Hepatocyte (in vitro differentiated cells): ENCODE measurements at regions not wholly inside any gene's neighbourhood (a gene's known extent, or its start where the extent isn't known, plus 50 kb on each side); places are given as distances from the start of the nearest gene placed in this dataset.

ENCODE experiments used
- EZH2 ChIP-seq: fragments of 200-600 bp; sonication (generic); IDR thresholded peaks from 2 replicates; pipeline ENCODE4 v1.6.1; 2016; ENCODE audit warnings: antibody characterized with exemption, mild to moderate bottlenecking, borderline replicate concordance
- TF ChIP-seq, protein P1 (sequence below): fragments of 200-600 bp; sonication (generic); IDR thresholded peaks from 2 replicates; pipeline ENCODE4 v1.5.1; 2016; ENCODE audit warnings: antibody characterized with exemption, mild to moderate bottlenecking; ENCODE audit not compliant: poor library complexity

DNA sequence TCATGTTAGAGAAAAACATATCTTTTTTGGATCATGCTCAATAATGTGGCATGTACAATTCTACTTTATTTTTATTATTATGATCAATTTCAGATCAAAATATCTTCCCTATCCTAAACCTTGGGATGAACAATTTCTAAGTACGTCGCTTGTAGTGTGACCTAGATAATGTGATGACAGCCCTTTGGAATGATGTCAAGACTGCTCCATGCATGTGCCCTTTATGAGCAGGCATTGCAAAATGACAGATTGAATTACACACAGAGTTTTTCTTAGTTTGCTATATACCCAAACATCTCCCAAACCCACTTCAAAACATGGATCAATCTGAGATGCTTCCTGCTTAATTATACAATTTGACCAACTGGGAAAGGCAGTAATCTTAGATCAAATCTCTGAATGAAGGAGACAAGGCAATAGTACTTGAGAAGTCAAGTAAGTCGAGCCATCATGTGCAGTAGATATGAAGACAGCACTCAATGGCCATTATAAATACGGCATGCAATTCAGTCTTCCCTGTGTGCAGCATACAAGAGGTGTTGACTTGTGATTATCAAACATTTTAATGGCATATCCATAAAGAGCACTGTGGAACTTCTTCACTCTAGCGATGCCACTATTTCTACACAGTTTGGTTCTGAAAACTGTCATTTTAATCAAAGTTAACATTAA lies 294.8 kb downstream of the RNF144B start:
- TF ChIP-seq, protein P1, sequence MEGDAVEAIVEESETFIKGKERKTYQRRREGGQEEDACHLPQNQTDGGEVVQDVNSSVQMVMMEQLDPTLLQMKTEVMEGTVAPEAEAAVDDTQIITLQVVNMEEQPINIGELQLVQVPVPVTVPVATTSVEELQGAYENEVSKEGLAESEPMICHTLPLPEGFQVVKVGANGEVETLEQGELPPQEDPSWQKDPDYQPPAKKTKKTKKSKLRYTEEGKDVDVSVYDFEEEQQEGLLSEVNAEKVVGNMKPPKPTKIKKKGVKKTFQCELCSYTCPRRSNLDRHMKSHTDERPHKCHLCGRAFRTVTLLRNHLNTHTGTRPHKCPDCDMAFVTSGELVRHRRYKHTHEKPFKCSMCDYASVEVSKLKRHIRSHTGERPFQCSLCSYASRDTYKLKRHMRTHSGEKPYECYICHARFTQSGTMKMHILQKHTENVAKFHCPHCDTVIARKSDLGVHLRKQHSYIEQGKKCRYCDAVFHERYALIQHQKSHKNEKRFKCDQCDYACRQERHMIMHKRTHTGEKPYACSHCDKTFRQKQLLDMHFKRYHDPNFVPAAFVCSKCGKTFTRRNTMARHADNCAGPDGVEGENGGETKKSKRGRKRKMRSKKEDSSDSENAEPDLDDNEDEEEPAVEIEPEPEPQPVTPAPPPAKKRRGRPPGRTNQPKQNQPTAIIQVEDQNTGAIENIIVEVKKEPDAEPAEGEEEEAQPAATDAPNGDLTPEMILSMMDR: no peak
- no peak for TF ChIP-seq EZH2
